ENCODE measurements at regions not wholly inside any gene's neighbourhood (a gene's known extent, or its start where the extent isn't known, plus 50 kb on each side); places are given as distances from the start of the nearest gene placed in this dataset.
A peak's percentile ranks its signal among the peaks of the same experiment; 100 is the strongest.

GRCh38 chr1:95496307-95496706 lies 262.3 kb downstream of the RWDD3 start:
- Histone ChIP-seq H3K56ac (replicated peaks; ENCODE audit: insufficient read length, low read depth, low read length) (no peak overlapping the region), H3K36me3 (ENCODE audit: control insufficient read depth in 2 of 4, insufficient read depth in 4 of 4, low read length in 3 of 4) (no peaks in the 10 kb centered on the region), H4K5ac (ENCODE audit: insufficient read length, low read depth, low read length) (no peak overlapping the region), H2BK15ac (ENCODE audit: low read length) (no peak overlapping the region), H3K79me1 (ENCODE audit: low read depth, low read length) (no peaks in the 10 kb centered on the region), H3K79me2 (ENCODE audit: control insufficient read depth in 1 of 2, insufficient read depth in 2 of 2, low read length in 2 of 2) (no peaks in the 10 kb centered on the region), H3K4ac (replicated peaks; ENCODE audit: insufficient read length, low read depth, low read length) (no peak overlapping the region), H3K23ac (ENCODE audit: insufficient read length) (no peak overlapping the region), H2AK5ac (ENCODE audit: low read depth, low read length) (peak overlapping the region; percentile 29; the same call in 1 of the 2 replicates), H3K4me1 (replicated peaks in 1 of 4; ENCODE audit: control insufficient read depth in 3 of 4, insufficient read depth in 4 of 4, low read length in 3 of 4) (peaks cover 0 to 14% (median 4%) of the 10 kb centered on the region in 4 experiments; a peak in 3 of 7 replicates), H4K91ac (replicated peaks; ENCODE audit: insufficient read length, low read length) (no peak overlapping the region), H2BK20ac (ENCODE audit: low read length) (no peak overlapping the region), H3K4me3 (ENCODE audit: extremely low read depth in 1 of 4, insufficient read depth in 2 of 4, low read depth in 3 of 4, low read length in 4 of 4) (no peak overlapping the region), H2BK120ac (replicated peaks; ENCODE audit: low read depth, low read length) (no peak overlapping the region), H3K9me3 (ENCODE audit: insufficient read depth in 2 of 2, low read depth in 1 of 2, low read length in 1 of 2) (no peaks in the 10 kb centered on the region), H3K9ac (replicated peaks in 1 of 4; ENCODE audit: extremely low read depth in 1 of 4, low read depth in 3 of 4, low read length in 3 of 4) (no peak overlapping the region), H4K8ac (ENCODE audit: extremely low read depth, insufficient read depth, low read length) (no peak overlapping the region), H2BK5ac (ENCODE audit: low read depth, low read length) (no peak overlapping the region), H2AFZ (ENCODE audit: low read length) (no peak overlapping the region), H2BK12ac (ENCODE audit: low read depth, low read length) (no peak overlapping the region; the same call in 1 of the 2 replicates), H3K27ac (ENCODE audit: low read depth, low read length) (no peak overlapping the region), H3K23me2 (ENCODE audit: low read depth, low read length) (no peaks in the 10 kb centered on the region), H4K20me1 (replicated peaks in 1 of 2; ENCODE audit: control insufficient read depth in 1 of 2, insufficient read depth in 2 of 2, low read length in 2 of 2) (no peaks in the 10 kb centered on the region), H3K14ac (ENCODE audit: insufficient read length) (no peak overlapping the region), H3K4me2 (ENCODE audit: insufficient read depth in 1 of 2, low read depth in 2 of 2, low read length in 2 of 2) (no peak overlapping the region), H3K18ac (ENCODE audit: extremely low read depth, low read length) (no peak overlapping the region), H3K27me3 (replicated peaks in 1 of 4; ENCODE audit: control insufficient read depth in 3 of 4, extremely low read depth in 1 of 4, insufficient read depth in 3 of 4, low read length in 3 of 4) (no peaks in the 10 kb centered on the region)
- 87% methylated on average over 6 of the region's 6 CpGs; no CpG with 5 or more reads in 1 of the 2 experiments for WGBS, 2 experiments (ENCODE audit: extremely low coverage in 1 of 2, insufficient coverage in 1 of 2, insufficient read length in 1 of 2, insufficient replicate concordance in 2 of 2, low coverage in 1 of 2, low lambda C conversion rate in 2 of 2, missing lambda C conversion rate in 1 of 2)
- FAIRE-seq (no peak), DNase-seq (ENCODE audit: low read depth in 1 of 2, low spot score in 2 of 2) (no peak)
- ChIA-PET CTCF (ENCODE audit: partially characterized antibody) (interaction anchor here (1.2 kb wide), 1 partner anchor 11 kb away, joined by 3 read pairs; no protein-coding TSS in a partner anchor), POLR2A (ENCODE audit: partially characterized antibody) (no interaction called here)
- TF ChIP-seq TEAD4 (IDR thresholded peaks at IDR 0.05; ENCODE audit: low read depth, low read length) = no peak
- TF ChIP-seq SUZ12 (IDR thresholded peaks at IDR 0.05; ENCODE audit: low read length) = no peak
- TF ChIP-seq ATF2 (IDR thresholded peaks at IDR 0.05; ENCODE audit: low read length) = no peak
- no peak for TF ChIP-seq CTBP2 (IDR thresholded peaks at IDR 0.05; ENCODE audit: borderline replicate concordance, insufficient read depth, insufficient read length, low read length)
- TF ChIP-seq CBX8 (IDR thresholded peaks at IDR 0.05; ENCODE audit: borderline replicate concordance, low read depth, low read length) = no peak
- TF ChIP-seq TAF1 (IDR thresholded peaks at IDR 0.05; ENCODE audit: low read depth, low read length) = no peak
- TF ChIP-seq POLR2AphosphoS5 (IDR thresholded peaks at IDR 0.05; ENCODE audit: low read depth, low read length) = no peak
- no peak for TF ChIP-seq MAFK (IDR thresholded peaks at IDR 0.05; ENCODE audit: low read depth, low read length)
- TF ChIP-seq SP1 (IDR thresholded peaks at IDR 0.05; ENCODE audit: low read depth, low read length) = no peak

Measured in H1 (cell line).